ENCODE measurements at regions not wholly inside any gene's neighbourhood (a gene's known extent, or its start where the extent isn't known, plus 50 kb on each side); places are given as distances from the start of the nearest gene placed in this dataset.

DNA sequence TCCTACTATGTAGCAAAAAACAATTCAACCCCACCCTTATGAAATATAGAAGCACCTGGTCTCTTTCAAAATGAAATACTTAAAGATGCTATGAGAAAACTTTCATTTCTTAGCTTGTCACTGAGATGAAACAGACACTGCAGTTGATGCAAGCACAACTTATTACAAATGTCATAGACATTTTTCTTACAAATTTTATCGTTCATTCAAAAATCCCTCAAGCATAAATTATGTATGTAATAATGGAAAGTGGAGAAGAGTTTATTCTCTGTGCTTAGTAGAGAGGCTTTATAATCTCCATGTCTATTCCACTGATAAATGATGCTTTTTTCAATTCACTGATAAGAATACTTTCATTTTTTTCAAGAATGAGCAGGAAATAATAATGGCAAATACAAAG is 1943.9 kb upstream of the IGFBP7 start:
- H3K27ac Mint-ChIP-seq = no peak overlapping the region
- H3K36me3 Mint-ChIP-seq (ENCODE audit: low read depth) = no peaks in the 10 kb centered on the region
- no peaks in the 10 kb centered on the region for H3K4me1 Mint-ChIP-seq (ENCODE audit: low read depth)
- no peak overlapping the region for H3K4me3 Mint-ChIP-seq
- no peaks in the 10 kb centered on the region for H3K9me3 Mint-ChIP-seq
- no peaks in the 10 kb centered on the region for H3K27me3 Mint-ChIP-seq (ENCODE audit: low read depth)

DNA sequence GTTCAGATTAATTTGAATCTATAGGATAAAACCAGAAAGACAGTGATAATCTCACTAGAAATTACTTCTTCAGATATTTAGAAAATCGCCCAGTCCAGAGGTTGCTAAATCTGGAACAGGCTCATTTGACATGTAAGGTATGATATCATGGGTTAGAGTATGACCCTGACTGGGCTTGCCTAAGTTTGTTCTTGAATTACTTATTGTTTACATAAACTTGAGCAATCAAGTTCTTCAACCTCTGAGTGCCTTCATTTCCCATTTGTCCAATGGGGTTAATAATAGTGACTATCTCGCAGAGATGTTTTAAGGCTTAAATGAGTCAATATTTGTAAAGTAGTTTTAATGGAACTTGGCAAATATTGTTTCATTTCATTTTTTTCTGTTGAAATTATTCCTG is 1947.6 kb upstream of the IGFBP7 start:
- Mint-ChIP-seq H3K4me3 (no peak overlapping the region), H3K4me1 (ENCODE audit: low read depth) (no peaks in the 10 kb centered on the region), H3K27ac (no peak overlapping the region), H3K9me3 (peaks cover 7% of the 10 kb centered on the region), H3K27me3 (ENCODE audit: low read depth) (no peaks in the 10 kb centered on the region), H3K36me3 (ENCODE audit: low read depth) (no peaks in the 10 kb centered on the region)

DNA sequence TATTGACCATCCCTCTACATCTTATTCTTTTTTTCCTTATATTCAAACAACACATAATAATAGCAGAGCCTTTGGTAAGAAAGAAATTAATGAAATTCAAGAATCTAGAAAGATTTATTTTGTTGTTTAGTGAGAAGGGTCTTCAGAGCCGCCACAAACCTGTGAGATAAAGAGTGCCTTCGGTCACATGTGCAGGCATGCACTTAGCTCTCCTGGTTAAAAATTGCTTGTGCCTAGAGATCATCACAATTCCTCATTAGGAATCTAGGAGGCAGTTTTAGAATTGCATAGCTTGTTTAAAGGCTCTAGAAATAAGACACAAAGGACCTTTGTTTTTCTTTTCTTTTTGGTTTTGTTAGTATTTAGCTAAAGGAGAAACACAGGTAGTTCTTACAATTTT is 1948.4 kb upstream of the IGFBP7 start:
- Mint-ChIP-seq H3K4me1 (ENCODE audit: low read depth) (no peaks in the 10 kb centered on the region), H3K4me3 (no peak overlapping the region), H3K27ac (no peak overlapping the region), H3K27me3 (ENCODE audit: low read depth) (no peaks in the 10 kb centered on the region), H3K36me3 (ENCODE audit: low read depth) (no peaks in the 10 kb centered on the region), H3K9me3 (peaks cover 7% of the 10 kb centered on the region)

DNA sequence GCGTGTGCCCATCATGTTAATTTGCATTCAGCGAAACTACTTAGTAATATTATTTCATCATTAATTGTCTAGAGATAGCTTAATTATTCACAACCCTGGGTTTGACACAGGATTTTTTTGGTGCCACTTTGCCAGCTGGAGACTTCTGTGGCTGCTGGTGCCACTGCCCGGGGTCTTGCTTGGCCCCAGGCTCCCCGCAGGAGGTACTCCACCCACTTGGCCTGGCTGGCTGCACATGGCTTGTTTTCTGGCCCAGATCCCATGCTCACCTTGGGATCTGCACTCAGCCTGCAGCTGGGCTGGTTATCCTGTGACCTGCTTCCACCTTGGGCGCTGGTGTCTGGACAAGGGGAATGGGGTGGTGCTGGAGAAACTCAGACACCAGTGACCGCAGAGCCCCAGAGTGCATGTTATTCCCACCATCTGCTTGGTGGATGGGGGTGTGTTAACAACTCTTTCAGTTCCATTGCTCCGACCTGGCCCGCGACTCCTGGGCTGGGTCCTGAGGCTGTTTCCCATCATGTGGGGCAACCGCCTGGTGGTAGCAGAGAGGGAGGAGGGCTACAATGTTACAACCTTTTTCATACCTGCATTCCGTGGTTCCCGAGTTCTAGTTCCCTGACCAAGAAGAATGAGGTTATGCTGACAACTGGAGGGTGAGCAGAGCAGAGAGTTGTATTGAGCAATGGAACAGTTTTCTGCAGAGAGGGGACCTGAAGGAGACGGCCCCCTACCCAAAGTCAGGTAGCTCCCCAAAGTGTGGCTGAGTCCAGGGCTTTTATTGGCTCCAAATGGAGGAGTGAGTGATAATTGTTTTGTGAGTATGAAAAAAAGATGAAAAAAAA is 1950.0 kb upstream of the IGFBP7 start:
- Mint-ChIP-seq H3K27ac (no peak overlapping the region), H3K4me1 (ENCODE audit: low read depth) (no peaks in the 10 kb centered on the region), H3K27me3 (ENCODE audit: low read depth) (no peaks in the 10 kb centered on the region), H3K4me3 (no peak overlapping the region), H3K9me3 (peaks cover 15% of the 10 kb centered on the region), H3K36me3 (ENCODE audit: low read depth) (no peaks in the 10 kb centered on the region)

DNA sequence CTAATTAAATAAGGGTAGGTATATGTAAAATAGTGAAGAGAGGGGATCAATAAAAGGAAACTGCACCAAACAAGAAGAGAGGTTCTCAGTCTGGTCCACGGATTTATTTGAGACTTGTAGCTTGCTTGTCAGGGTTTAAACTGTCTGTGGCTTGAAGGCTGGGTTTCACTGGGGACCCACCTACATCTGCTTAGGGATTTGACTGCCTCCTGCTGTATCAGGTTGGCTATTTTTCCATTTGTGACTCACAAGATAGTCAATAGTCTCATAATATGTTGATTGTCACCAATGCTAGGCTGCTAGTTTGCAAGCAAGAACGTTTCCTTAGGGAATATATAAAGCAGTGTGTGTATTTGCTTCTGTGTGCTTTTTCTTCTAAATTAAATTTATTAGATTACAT is 1950.7 kb upstream of the IGFBP7 start:
- Mint-ChIP-seq H3K27ac (no peak overlapping the region), H3K9me3 (peaks cover 18% of the 10 kb centered on the region), H3K27me3 (ENCODE audit: low read depth) (no peaks in the 10 kb centered on the region), H3K4me3 (no peak overlapping the region), H3K4me1 (ENCODE audit: low read depth) (no peaks in the 10 kb centered on the region), H3K36me3 (ENCODE audit: low read depth) (no peaks in the 10 kb centered on the region)

DNA sequence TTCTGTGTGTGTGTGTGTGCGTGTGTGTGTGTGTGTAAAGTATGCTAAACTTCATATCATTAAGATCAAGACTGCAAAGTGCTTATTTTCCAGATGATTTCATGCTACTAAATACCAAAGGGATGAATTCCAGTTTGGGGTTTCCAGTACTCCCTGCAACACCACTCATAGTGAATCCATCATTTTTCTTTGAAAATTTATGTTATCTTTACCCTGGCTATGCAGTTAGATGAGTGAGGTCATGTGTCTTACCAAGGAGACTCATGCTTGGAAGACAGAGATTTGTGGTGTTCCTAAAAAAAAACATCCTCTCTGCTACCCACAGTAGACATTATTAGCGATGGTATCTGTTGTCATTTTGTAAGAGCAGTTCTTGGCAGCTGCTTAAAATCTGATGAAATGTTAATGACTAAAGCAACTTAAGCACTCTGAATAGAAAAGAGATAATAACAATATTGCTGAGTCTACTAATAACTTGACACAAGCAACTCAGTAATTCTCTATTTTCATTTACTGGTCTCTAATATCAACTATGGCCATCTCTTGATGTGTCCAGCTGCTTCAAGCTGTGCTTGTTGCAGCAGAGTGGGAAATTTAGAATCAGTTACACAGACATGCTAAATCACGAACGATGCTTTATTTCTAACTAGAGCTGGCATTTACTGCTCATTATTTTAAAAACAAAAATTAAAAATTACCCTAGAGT is 1953.0 kb upstream of the IGFBP7 start:
- Mint-ChIP-seq H3K27ac (no peak overlapping the region), H3K4me3 (no peak overlapping the region), H3K27me3 (ENCODE audit: low read depth) (no peaks in the 10 kb centered on the region), H3K36me3 (ENCODE audit: low read depth) (no peaks in the 10 kb centered on the region), H3K9me3 (peaks cover 24% of the 10 kb centered on the region), H3K4me1 (ENCODE audit: low read depth) (no peaks in the 10 kb centered on the region)

DNA sequence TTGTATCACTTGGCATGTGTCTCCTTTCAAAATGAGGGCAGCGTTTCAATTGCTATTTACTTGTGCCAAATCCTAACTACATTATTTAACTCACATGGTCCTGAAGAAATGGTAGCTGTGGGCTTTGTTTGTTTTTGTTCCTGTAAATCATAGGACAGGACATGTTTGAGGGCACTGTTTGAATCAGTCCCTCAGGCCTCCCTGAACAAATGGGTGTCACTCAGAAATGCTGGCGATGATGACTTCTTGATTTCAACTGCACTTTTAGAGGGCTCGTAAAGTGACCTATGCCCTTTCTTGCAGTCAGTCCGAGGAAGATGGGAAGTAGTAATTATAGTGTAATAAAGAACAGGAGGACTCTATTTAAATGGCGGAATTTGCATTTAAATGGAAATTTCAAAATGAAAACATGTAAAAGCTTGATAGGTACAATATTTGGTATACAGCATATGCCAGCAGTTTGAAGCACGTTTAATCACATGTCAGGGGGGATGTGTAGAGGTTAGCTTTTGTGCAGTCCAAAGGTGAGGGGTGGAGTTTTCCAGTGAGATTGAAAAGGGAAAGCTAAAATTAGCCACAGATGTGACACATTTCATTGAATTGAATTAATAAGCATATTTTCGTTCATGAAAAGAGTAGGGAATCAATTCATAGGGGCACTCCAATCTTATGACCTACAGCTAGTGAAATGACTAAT is 1958.7 kb upstream of the IGFBP7 start:
- no peaks in the 10 kb centered on the region for H3K27me3 Mint-ChIP-seq (ENCODE audit: low read depth)
- no peaks in the 10 kb centered on the region for H3K4me1 Mint-ChIP-seq (ENCODE audit: low read depth)
- H3K9me3 Mint-ChIP-seq = peaks cover 29% of the 10 kb centered on the region
- no peak overlapping the region for H3K4me3 Mint-ChIP-seq
- H3K36me3 Mint-ChIP-seq (ENCODE audit: low read depth) = no peaks in the 10 kb centered on the region
- H3K27ac Mint-ChIP-seq = no peak overlapping the region

DNA sequence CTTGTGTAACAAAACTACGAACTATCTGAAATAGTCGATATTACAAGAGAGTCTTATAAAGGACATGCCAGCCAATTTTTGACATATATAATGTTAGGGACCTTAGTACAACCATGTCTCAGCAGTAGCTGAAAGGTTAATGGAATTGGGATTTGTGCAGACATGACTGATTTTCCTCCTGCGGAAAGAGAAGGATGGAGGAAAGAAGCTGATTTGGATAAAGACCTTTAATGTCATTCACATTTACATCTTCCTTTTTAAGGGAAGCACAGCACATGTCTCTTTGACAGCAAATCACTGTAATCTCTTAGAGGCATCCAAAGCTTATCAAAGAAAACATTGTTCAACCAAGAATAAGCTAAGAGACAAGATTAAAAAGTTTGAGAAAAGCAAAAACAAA is 1976.2 kb upstream of the IGFBP7 start:
- Mint-ChIP-seq H3K4me1 (ENCODE audit: low read depth) (no peaks in the 10 kb centered on the region), H3K9me3 (peaks cover 11% of the 10 kb centered on the region), H3K4me3 (no peak overlapping the region), H3K27ac (no peak overlapping the region), H3K27me3 (ENCODE audit: low read depth) (no peaks in the 10 kb centered on the region), H3K36me3 (ENCODE audit: low read depth) (no peaks in the 10 kb centered on the region)

DNA sequence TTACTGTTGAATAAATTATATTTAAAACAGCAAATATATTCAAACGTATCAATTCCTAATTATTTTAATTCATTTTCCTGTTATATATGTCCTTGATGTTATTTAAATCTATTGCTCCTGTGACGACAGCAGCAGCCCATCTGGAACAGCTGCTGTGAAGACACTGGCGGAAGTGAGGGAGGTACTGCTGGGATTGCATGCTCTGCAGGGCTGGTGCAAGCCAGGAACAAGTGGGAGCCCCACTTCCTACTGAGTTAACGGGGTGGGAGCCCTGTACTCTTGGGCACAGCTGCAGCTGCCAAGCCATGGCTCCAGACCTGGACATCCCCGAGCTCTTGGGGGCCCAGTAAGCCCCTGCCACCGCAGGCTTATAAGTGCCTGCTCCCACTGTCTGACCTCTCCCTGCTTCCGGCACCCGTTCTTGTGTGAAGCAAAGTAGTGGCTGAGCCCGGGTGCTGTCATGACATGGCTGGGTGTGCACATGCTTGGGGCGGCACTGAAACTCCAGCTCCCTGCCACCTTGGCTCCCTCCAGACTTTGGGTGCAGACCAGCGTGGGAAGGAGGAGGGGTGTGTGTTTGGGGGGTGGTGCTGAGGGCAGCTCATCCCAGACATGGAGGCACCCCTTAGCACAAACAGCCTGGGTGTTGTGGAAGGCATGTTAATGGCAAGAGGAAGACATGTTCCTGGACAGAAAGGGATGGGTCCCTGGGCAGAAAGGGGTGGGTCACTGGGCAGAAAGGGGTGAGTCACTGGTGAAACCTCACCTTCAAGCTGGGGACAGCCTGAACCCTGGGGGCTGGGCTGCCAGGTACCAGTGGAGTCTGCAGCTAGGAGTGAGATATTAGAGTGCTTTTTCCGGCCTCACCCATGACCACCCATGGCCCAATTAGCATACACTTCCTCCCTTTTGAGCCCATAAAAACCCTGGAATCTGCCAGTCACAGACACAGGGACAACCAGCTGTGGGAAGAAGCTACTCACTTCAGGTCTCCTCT is 1981.3 kb upstream of the IGFBP7 start:
- H3K27ac Mint-ChIP-seq = no peak overlapping the region
- no peaks in the 10 kb centered on the region for H3K36me3 Mint-ChIP-seq (ENCODE audit: low read depth)
- no peak overlapping the region for H3K4me3 Mint-ChIP-seq
- H3K4me1 Mint-ChIP-seq (ENCODE audit: low read depth) = no peaks in the 10 kb centered on the region
- peaks cover 8% of the 10 kb centered on the region for H3K9me3 Mint-ChIP-seq
- H3K27me3 Mint-ChIP-seq (ENCODE audit: low read depth) = no peaks in the 10 kb centered on the region

DNA sequence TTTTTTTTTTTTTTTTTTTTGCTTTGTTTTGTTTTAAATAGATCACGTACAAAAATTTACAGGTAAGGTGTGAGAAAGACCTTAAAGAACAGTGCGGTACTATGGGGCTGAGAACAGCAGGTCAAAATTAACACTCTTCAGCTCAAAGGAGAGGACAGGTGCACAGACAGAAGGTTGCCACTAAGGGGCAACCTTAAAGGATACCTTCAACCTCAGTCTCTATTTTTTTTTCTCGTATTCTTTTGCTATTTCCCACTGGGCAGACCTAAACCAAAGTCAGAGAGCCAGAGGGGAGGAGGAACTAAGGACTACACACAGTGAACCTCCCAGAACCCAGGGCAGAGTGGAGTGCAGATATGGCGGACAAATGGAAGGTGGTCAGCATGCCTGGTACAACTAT is 1984.3 kb upstream of the IGFBP7 start:
- H3K36me3 Mint-ChIP-seq (ENCODE audit: low read depth) = no peaks in the 10 kb centered on the region
- no peaks in the 10 kb centered on the region for H3K27me3 Mint-ChIP-seq (ENCODE audit: low read depth)
- no peak overlapping the region for H3K4me3 Mint-ChIP-seq
- H3K27ac Mint-ChIP-seq = no peak overlapping the region
- H3K4me1 Mint-ChIP-seq (ENCODE audit: low read depth) = no peaks in the 10 kb centered on the region
- peaks cover 7% of the 10 kb centered on the region for H3K9me3 Mint-ChIP-seq

DNA sequence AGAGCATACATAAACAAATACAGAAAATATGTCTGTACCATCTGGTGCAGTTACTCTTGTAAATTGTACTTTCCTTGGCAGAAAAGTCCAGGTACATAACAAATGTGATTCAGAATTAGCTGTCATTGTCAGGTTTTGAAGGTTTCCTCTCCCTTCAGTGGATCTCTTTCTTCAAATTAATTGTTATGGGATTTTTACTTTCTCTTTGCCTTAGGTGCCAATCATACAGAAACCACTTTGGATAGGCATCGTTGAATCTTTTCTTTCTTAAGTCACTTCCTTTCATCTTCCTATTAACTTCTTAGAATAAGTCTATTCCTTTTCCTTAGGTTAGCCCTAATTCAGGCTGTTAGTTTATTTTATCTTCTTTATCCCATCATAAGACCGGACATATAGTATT is 1992.1 kb upstream of the IGFBP7 start:
- no peaks in the 10 kb centered on the region for H3K4me1 Mint-ChIP-seq (ENCODE audit: low read depth)

DNA sequence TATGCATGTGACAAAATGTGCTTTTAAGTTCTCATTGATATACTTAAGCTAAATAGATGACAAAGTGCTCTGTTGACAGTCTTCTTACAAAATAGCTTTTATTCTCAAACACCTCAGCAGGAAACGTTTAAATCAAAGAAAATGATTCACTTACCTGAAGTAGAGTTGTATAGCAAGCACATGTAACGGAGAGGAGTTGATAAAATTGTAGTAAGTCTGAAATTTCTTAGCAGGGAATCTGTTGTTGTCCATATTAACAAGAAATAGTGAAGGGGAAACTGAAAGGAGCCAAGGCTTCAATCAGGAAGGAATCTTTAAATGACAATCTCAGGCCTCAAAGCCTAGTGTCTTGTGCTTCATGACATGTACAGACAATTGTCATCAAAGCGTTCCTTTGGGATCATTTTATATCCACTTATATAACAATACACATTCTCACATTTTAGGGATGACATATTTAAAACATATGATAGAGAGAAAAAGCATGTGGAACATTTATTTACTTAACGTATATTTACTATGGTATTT is 2010.2 kb upstream of the IGFBP7 start:
- Mint-ChIP-seq H3K4me3 (no peak overlapping the region), H3K9me3 (peaks cover 4% of the 10 kb centered on the region), H3K27ac (no peak overlapping the region), H3K27me3 (ENCODE audit: low read depth) (no peaks in the 10 kb centered on the region), H3K36me3 (ENCODE audit: low read depth) (no peaks in the 10 kb centered on the region), H3K4me1 (ENCODE audit: low read depth) (no peaks in the 10 kb centered on the region)

More for the DNA sequence above, 1992.1 kb upstream of the IGFBP7 start:
- Mint-ChIP-seq H3K27ac (no peak overlapping the region), H3K27me3 (ENCODE audit: low read depth) (no peaks in the 10 kb centered on the region), H3K36me3 (ENCODE audit: low read depth) (no peaks in the 10 kb centered on the region), H3K9me3 (peaks cover 3% of the 10 kb centered on the region), H3K4me3 (no peak overlapping the region)

DNA sequence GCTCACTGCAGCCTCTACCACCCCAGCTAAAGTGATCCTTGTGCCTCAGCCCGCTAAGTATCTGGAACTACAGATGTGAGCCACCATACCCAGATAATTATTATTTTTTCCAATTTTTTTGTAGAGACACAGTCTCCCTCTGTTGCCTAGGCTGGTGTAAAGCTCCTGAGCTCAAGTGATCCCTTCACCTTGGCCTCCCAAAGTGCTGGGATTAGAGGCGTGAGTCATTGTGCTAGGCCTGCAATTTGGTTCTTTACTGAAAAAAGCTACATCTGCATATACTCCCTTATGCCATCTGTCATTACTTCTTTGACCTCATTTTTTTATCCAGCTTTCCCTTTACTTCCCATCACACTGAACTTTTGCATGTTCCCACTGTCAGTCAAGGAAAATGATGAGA is 2012.4 kb upstream of the IGFBP7 start:
- Mint-ChIP-seq H3K27me3 (ENCODE audit: low read depth) (no peaks in the 10 kb centered on the region), H3K9me3 (no peaks in the 10 kb centered on the region), H3K36me3 (ENCODE audit: low read depth) (no peaks in the 10 kb centered on the region), H3K4me1 (ENCODE audit: low read depth) (no peaks in the 10 kb centered on the region), H3K27ac (no peak overlapping the region), H3K4me3 (no peak overlapping the region)

DNA sequence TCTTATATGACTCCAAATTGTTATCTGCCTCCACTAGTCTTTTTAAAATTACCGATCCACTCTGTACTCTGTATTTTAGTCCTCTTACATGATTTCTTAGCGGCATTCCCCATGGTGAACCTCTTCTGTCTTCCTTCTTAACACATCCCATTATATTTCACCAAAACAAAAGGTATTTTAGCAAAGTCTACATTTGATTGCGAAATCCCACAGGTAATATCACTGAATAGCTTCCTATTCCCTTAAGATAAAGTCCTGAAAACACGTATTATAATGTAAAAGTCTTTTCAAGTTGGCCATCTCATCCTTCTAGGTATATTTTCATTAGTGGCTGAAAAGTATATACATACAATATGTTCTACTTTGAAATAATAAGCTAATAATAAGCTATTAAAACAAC is 2016.0 kb upstream of the IGFBP7 start:
- no peak overlapping the region for H3K4me3 Mint-ChIP-seq
- H3K27me3 Mint-ChIP-seq (ENCODE audit: low read depth) = no peaks in the 10 kb centered on the region
- H3K9me3 Mint-ChIP-seq = no peaks in the 10 kb centered on the region
- no peaks in the 10 kb centered on the region for H3K36me3 Mint-ChIP-seq (ENCODE audit: low read depth)
- H3K4me1 Mint-ChIP-seq (ENCODE audit: low read depth) = no peaks in the 10 kb centered on the region
- no peak overlapping the region for H3K27ac Mint-ChIP-seq
